HepG2 (cell line): ENCODE measurements at regions not wholly inside any gene's neighbourhood (a gene's known extent, or its start where the extent isn't known, plus 50 kb on each side); places are given as distances from the start of the nearest gene placed in this dataset.

Experiments
- ATAC-seq: fragments of 200-7000 bp; cut with Tn5 transposase; 3 replicates; pipeline ENCODE4 v1.9.1; 2020; ENCODE audit warnings: mild to moderate bottlenecking, moderate library complexity
- BruUV-seq: library from RNA; stranded (reverse); fragments of 400-500 nt; replicated peaks from 2 replicates; lab custom pipeline; 2021; lab: Mats Ljungman, UMichigan
- CTCF ChIA-PET: fragments of 300-600 bp; formaldehyde crosslinking; extraction: SDS; loops from one replicate; lab custom pipeline; 2021; ENCODE audit warnings: low total read pairs, inconsistent platforms, low intra/inter-chr PET ratio; lab: Yijun Ruan, JAX
- POLR2A ChIA-PET: fragments of 350-600 bp; sonication (Branson Sonifier 250); formaldehyde crosslinking; loops from one replicate; lab custom pipeline; 2020; ENCODE audit warnings: antibody characterized with exemption, inconsistent platforms; lab: Yijun Ruan, JAX
- DNase-seq: peaks from one replicate; pipeline ENCODE4 v3.0.0-alpha.2; 2015; ENCODE audit warnings: low spot score
- FAIRE-seq: peaks from 3 replicates; lab custom pipeline; 2011; peaks lifted over from hg19 to GRCh38; lab: Jason Lieb, UNC
- H2AFZ ChIP-seq: one replicate; pipeline ENCODE4 v1.6.1; 2011; ENCODE audit warnings: low read length, inconsistent platforms
- H3K27ac ChIP-seq: fragments of 300-600 bp; 3 replicates; pipeline ENCODE4 v1.8.0; 2011; ENCODE audit warnings: mixed run types, mild to moderate bottlenecking, mixed read lengths, low read length, inconsistent platforms; ENCODE audit not compliant: insufficient read depth; ENCODE audit errors: extremely low read length
- H3K27me3 ChIP-seq, 2 experiments: fragments of 200-600 bp in 1 of 2; 2 replicates in 1 of 2; 3 replicates in 1 of 2; pipeline versions ENCODE4 v1.6.0 to v1.8.0; 2011; ENCODE audit warnings: low read length in 2 of 2, mild to moderate bottlenecking in 2 of 2, moderate library complexity in 2 of 2, inconsistent platforms in 1 of 2; ENCODE audit not compliant: insufficient read depth in 2 of 2, control insufficient read depth in 1 of 2
- H3K36me3 ChIP-seq, 2 experiments: fragments of 200-600 bp in 1 of 2; replicated peaks in 1 of 2; 2 replicates in 1 of 2; 3 replicates in 1 of 2; pipeline versions ENCODE4 v1.5.1 to v1.8.0; 2011; ENCODE audit warnings: low read length in 2 of 2, inconsistent platforms in 1 of 2; ENCODE audit not compliant: insufficient read depth in 2 of 2, control insufficient read depth in 1 of 2
- H3K4me1 ChIP-seq: 2 replicates; pipeline ENCODE4 v1.5.1; 2012; ENCODE audit warnings: low read length, inconsistent platforms; ENCODE audit not compliant: insufficient read depth
- H3K4me2 ChIP-seq: 2 replicates; pipeline ENCODE4 v1.6.0; 2011; ENCODE audit warnings: low read depth, low read length, inconsistent platforms
- H3K4me3 ChIP-seq, 3 experiments: fragments of 200-600 bp in 1 of 3; sonication (generic), shearing (Covaris generic) in 1 of 3; replicated peaks in 1 of 3; 2 replicates each; pipeline ENCODE4 v1.5.1; 2011 to 2016; ENCODE audit warnings: low read length in 3 of 3, inconsistent platforms in 2 of 3, low read depth in 2 of 3, mild to moderate bottlenecking in 2 of 3, control low read depth in 1 of 3, mixed read lengths in 1 of 3; ENCODE audit not compliant: insufficient read depth in 1 of 3
- H3K79me2 ChIP-seq: one replicate; pipeline ENCODE4 v1.6.1; 2011; ENCODE audit warnings: low read length, inconsistent platforms; ENCODE audit not compliant: insufficient read depth
- H3K9ac ChIP-seq: 2 replicates; pipeline ENCODE4 v1.6.0; 2011; ENCODE audit warnings: mild to moderate bottlenecking, low read depth, low read length, inconsistent platforms; ENCODE audit not compliant: insufficient read depth
- H3K9me3 ChIP-seq: 2 replicates; pipeline ENCODE4 v1.5.1; 2012; ENCODE audit warnings: mild to moderate bottlenecking, low read length
- H4K20me1 ChIP-seq: 2 replicates; pipeline ENCODE4 v1.6.0; 2011; ENCODE audit warnings: inconsistent platforms, mild to moderate bottlenecking, low read length, moderate library complexity; ENCODE audit not compliant: insufficient read depth
- ATF1 ChIP-seq: IDR thresholded peaks from 2 replicates; pipeline ENCODE4 v1.6.1; 2016; ENCODE audit warnings: mild to moderate bottlenecking, control low read depth
- BRD4 ChIP-seq: sonication (generic); formaldehyde crosslinking; IDR thresholded peaks from 2 replicates; pipeline ENCODE4 v1.4.0; 2020; ENCODE audit warnings: missing genetic modification reagents
- DR1 ChIP-seq: sonication (generic); formaldehyde crosslinking; IDR thresholded peaks from 2 replicates; pipeline ENCODE4 v1.8.0; 2021; ENCODE audit warnings: mild to moderate bottlenecking, missing genetic modification reagents, inconsistent platforms
- GMEB1 ChIP-seq: sonication (generic); formaldehyde crosslinking; IDR thresholded peaks from 2 replicates; pipeline ENCODE4 v1.5.1; 2020; ENCODE audit warnings: missing genetic modification reagents, mild to moderate bottlenecking, borderline replicate concordance
- HBP1 ChIP-seq: IDR thresholded peaks from 2 replicates; pipeline ENCODE4 v1.6.1; 2016; ENCODE audit warnings: low read depth, control low read depth
- IRX3 ChIP-seq: sonication (generic); formaldehyde crosslinking; IDR thresholded peaks from 2 replicates; pipeline ENCODE4 v1.8.1; 2023; ENCODE audit warnings: mild to moderate bottlenecking, low read depth, missing genetic modification reagents, borderline replicate concordance
- KMT2B ChIP-seq: IDR thresholded peaks from 2 replicates; pipeline ENCODE4 v1.6.1; 2016; ENCODE audit warnings: missing genetic modification reagents, missing compliant biosample characterization
- NFYC ChIP-seq: IDR thresholded peaks from 2 replicates; pipeline ENCODE4 v1.6.1; 2016; ENCODE audit warnings: missing genetic modification reagents, missing compliant biosample characterization
- RXRB ChIP-seq: IDR thresholded peaks from 2 replicates; pipeline ENCODE4 v1.6.1; 2016; ENCODE audit warnings: borderline replicate concordance, missing genetic modification reagents, missing compliant biosample characterization
- STAT5B ChIP-seq: sonication (generic); formaldehyde crosslinking; IDR thresholded peaks from 2 replicates; pipeline ENCODE4 v1.4.0; 2020; ENCODE audit warnings: missing genetic modification reagents
- TERF1 ChIP-seq: sonication (generic); formaldehyde crosslinking; IDR thresholded peaks from 2 replicates; pipeline ENCODE4 v1.8.0; 2022; ENCODE audit warnings: mild to moderate bottlenecking, missing genetic modification reagents, moderate library complexity
- ZFP62 ChIP-seq: sonication (generic); formaldehyde crosslinking; IDR thresholded peaks from 2 replicates; pipeline ENCODE4 v1.4.0; 2020; ENCODE audit warnings: missing genetic modification reagents
- ZNF160 ChIP-seq: sonication (generic); formaldehyde crosslinking; IDR thresholded peaks from 2 replicates; pipeline ENCODE4 v1.8.0; 2022; ENCODE audit warnings: mild to moderate bottlenecking, inconsistent platforms, missing genetic modification reagents
- ZNF180 ChIP-seq: sonication (generic); formaldehyde crosslinking; IDR thresholded peaks from 2 replicates; pipeline ENCODE4 v1.4.0; 2020; ENCODE audit warnings: low read depth, missing genetic modification reagents, borderline replicate concordance
- ZNF350 ChIP-seq: sonication (generic); formaldehyde crosslinking; IDR thresholded peaks from 2 replicates; pipeline ENCODE4 v1.4.0; 2020; ENCODE audit warnings: mild to moderate bottlenecking, low read depth, missing genetic modification reagents, borderline replicate concordance
- ZNF484 ChIP-seq: sonication (generic); formaldehyde crosslinking; IDR thresholded peaks from 2 replicates; pipeline ENCODE4 v1.5.1; 2020; ENCODE audit warnings: mild to moderate bottlenecking, low read depth, missing genetic modification reagents, borderline replicate concordance
- ZNF577 ChIP-seq: sonication (generic); formaldehyde crosslinking; IDR thresholded peaks from 2 replicates; pipeline ENCODE4 v1.4.0; 2020; ENCODE audit warnings: mild to moderate bottlenecking, low read depth, missing genetic modification reagents, borderline replicate concordance
- ZNF703 ChIP-seq: sonication (generic); formaldehyde crosslinking; IDR thresholded peaks from 2 replicates; pipeline ENCODE4 v1.5.1; 2020; ENCODE audit warnings: missing genetic modification reagents, mild to moderate bottlenecking, moderate library complexity, borderline replicate concordance
- ZNF770 ChIP-seq: sonication (generic); formaldehyde crosslinking; IDR thresholded peaks from 2 replicates; pipeline ENCODE4 v1.5.0; 2020; ENCODE audit warnings: mild to moderate bottlenecking, missing genetic modification reagents
- ZZZ3 ChIP-seq: sonication (generic); formaldehyde crosslinking; IDR thresholded peaks from 2 replicates; pipeline ENCODE4 v1.4.0; 2020; ENCODE audit warnings: missing genetic modification reagents, mild to moderate bottlenecking, borderline replicate concordance
- WGBS: methylation state at CpG from one replicate; pipeline ENCODE4 v1.1.6; 2017; ENCODE audit warnings: low lambda C conversion rate; 5-methylcytosine and 5-hydroxymethylcytosine counted together
- in situ Hi-C: cut with HindIII; loops from 2 replicates; pipeline ENCODE4 v1.10.0; 2017; ENCODE audit warnings: low pct_unique_long_range_greater_than_20kb; ENCODE audit not compliant: extremely low pct_ligation_motif_present
- intact Hi-C: fragments of 100-400 bp; cut with micrococcal nuclease; formaldehyde crosslinking; loops from one replicate; pipeline ENCODE4 v1.10.0; 2022; ENCODE audit not compliant: unreplicated experiment

- no peak for ATAC-seq
- Histone ChIP-seq H3K36me3 (no peaks in the 10 kb centered on the region), H3K4me1 (no peaks in the 10 kb centered on the region), H3K79me2 (no peaks in the 10 kb centered on the region), H2AFZ (no peak overlapping the region), H3K4me2 (no peak overlapping the region), H3K9ac (no peak overlapping the region), H3K27me3 (no peaks in the 10 kb centered on the region), H3K27ac (no peak overlapping the region), H4K20me1 (no peaks in the 10 kb centered on the region), H3K4me3 (no peak overlapping the region), H3K9me3 (no peaks in the 10 kb centered on the region)
- ChIA-PET CTCF (no interaction called here), POLR2A (no interaction called here)
- 54% methylated on average over 5 of the region's 5 CpGs for WGBS
- TF ChIP-seq KMT2B, result no peak
- TF ChIP-seq ZNF770 (CRISPR knock-in tag), result no peak
- TF ChIP-seq ZNF484 (CRISPR knock-in tag), result no peak
- TF ChIP-seq ZNF180 (CRISPR knock-in tag), result no peak
- TF ChIP-seq ZNF703 (CRISPR knock-in tag), result no peak
- TF ChIP-seq NFYC (CRISPR knock-in tag), result no peak
- TF ChIP-seq DR1 (CRISPR knock-in tag), result no peak
- no peak for TF ChIP-seq GMEB1 (CRISPR knock-in tag)
- TF ChIP-seq ZZZ3, result no peak
- TF ChIP-seq STAT5B, result no peak
- TF ChIP-seq ZNF577, result no peak
- no peak for TF ChIP-seq ZFP62 (CRISPR knock-in tag)
- TF ChIP-seq ATF1, result no peak
- no peak for TF ChIP-seq ZNF160 (CRISPR knock-in tag)
- no peak for TF ChIP-seq RXRB (CRISPR knock-in tag)
- TF ChIP-seq ZNF350, result no peak
- no peak for TF ChIP-seq BRD4 (CRISPR knock-in tag)
- no peak for TF ChIP-seq HBP1 (CRISPR knock-in tag)
- no peak for TF ChIP-seq IRX3
- TF ChIP-seq TERF1 (CRISPR knock-in tag), result no peak
- in situ Hi-C loops (no loop called here), intact Hi-C loops (no loop called here)
- no peak for FAIRE-seq
- no TSS peak for BruUV-seq
- no peak for DNase-seq
Measured at GRCh38 chr7:96380111-96380512, 58.2 kb upstream of the SLC25A13 start.
